ENCODE measurements at regions not wholly inside any gene's neighbourhood (a gene's known extent, or its start where the extent isn't known, plus 50 kb on each side); places are given as distances from the start of the nearest gene placed in this dataset.
"Not testable (repeated sequence)": the region's sequence is repeated elsewhere in the genome, so short reads cannot be mapped to it uniquely, and the experiment has no call there.

DNA sequence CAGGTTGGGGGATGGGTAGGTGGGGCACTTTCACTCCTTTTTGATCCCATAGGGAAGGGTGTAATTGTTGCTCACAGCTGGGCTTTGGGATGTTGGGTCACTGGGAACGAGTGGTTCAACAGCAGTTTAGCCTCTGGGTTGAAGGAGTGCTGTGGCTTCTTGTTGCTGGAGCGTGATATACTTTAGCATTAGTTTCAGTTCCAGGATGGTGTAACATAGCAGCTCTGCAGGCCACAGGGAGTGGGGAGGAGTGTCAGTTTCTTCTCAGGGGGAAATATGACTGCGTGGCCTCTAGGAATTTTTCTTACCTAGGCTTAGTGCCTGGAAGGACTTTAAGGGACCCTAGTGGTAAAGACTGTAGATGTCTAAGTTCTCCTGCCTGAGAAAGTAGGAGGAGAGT lies 1105.3 kb upstream of the TMPRSS15 start:
- no peak for DNase-seq (ENCODE audit: low read depth in 2 of 2)

GRCh38 chr21:19510057-19510456 lies 1106.5 kb upstream of the TMPRSS15 start:
- DNase-seq (ENCODE audit: low read depth in 2 of 2) = no peak

- DNase-seq (ENCODE audit: low read depth in 2 of 2) = no peak
Measured at GRCh38 chr21:19510653-19511052, 1107.1 kb upstream of the TMPRSS15 start.

DNA sequence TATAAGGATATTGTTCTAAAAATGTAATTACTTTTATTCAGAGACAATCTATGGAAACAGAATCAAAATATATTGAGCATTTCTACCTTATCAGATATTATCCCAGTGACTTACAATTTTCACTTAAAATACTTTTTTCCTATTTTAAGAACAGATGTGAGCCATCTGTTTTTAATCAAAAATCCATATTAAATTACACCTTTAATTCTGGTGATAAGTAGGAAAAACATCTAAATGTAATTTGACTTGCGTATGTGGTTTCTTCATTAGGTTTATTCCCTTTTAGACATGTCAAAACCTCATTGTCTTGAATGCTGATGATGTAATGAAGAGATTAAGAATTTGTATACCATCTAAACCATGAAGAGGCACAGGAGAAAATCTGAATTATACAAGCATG lies 1118.8 kb upstream of the TMPRSS15 start:
- DNase-seq (ENCODE audit: low read depth in 2 of 2) = no peak

- DNase-seq (ENCODE audit: low read depth in 2 of 2) = no peak
Measured at GRCh38 chr21:19523061-19523460, 1119.5 kb upstream of the TMPRSS15 start.

DNA sequence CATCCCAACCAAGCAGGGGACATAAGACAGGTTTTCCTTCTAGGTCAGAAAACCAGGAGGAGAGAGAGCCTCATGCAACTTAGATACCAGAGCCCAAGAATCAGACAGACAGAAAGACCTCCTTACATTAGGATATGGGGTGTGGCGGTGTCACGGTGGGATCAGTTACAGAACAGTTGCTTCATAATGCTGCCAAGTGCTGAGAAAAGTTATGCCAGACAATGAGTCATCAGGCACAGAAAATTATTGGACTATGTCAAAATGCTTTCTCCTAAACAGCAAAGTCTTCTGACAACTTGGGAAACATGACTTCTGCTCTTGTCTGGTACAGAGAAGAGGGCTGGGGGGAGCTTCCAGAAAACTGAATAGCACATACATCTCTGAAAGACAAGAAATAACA lies 1120.2 kb upstream of the TMPRSS15 start:
- no peak for DNase-seq (ENCODE audit: low read depth in 2 of 2)

DNA sequence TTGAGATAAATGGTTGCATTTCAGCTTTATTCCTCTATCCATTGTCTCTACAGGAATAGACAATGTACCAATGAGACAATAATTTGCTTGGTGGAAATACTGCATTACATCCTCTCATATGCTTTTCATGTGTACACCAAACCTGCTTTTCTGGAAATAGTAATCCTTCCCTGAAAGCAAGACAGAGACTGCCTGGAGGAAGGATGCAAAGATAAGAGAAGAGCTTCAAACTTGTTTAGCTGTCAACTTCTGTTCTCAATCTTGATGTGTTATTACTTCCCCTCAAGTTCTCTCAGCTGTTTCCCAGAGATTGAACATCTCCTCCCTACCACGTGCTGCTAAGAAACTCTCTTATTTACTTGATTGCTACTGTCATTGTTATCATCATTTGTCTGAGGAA lies 1125.4 kb upstream of the TMPRSS15 start:
- DNase-seq (ENCODE audit: low read depth in 2 of 2) = no peak

GRCh38 chr21:19535356-19535755 lies 1131.8 kb upstream of the TMPRSS15 start:
- DNase-seq (ENCODE audit: low read depth in 2 of 2) = no peak

DNA sequence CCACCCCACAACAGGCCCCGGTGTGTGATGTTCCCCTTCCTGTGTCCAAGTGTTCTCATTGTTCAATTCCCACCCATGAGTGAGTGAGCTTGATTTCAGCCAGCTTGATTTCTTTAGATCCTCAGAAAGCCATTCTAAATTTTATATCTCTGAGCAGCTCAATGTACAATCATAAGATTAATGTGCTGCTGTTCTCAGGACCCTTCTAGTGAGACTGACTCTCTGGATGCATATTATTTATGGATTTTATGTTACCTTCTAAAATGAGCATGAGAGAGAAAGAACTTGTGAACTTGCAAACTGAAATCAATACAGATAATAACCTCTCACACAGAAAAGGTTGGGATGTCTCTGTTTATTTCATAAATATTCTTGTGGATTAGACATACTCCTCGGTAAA lies 1133.5 kb upstream of the TMPRSS15 start:
- no peak for DNase-seq (ENCODE audit: low read depth in 2 of 2)

GRCh38 chr21:19540287-19540686 lies 1136.7 kb upstream of the TMPRSS15 start:
- no peak for DNase-seq (ENCODE audit: low read depth in 2 of 2)

DNA sequence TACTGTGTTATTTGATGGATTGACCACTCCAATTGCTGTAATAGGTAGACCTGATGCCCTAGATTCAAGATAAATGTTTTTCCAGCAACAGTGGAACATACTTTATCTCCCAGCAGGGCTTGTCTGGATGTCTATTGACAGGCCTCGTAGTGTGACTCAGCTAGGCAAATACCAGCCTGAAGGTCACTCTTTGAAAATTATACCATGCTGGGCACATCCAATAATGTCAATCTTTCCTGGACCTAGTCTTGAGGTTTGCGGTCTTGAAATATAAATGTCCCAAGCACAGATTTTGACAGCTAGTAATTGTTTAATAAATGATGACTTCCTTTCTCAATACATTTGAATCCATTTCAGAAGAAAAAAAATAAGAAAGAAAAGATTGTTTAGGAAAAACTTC lies 1138.0 kb upstream of the TMPRSS15 start:
- no peak for DNase-seq (ENCODE audit: low read depth in 2 of 2)

DNA sequence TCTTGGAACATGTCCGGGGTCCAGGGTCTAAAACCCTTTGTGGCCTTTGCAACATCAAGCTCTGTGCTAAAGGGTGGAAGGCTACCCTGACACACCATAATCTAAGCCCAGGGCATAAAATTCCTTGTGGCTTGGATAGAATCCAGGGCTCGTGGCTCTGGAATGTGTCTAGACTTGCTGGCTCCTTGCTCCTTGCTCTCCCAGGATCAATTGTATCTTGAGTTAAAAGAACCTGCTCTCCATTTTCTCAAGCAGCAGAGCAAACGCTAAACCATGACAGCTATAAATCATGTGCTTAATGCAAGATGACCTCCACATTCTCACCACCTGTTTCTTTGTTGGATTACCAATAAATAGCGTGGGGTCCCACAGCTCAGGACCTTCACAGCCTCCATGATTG lies 1140.9 kb upstream of the TMPRSS15 start:
- DNase-seq (ENCODE audit: low read depth in 2 of 2) = not testable (repeated sequence)

GRCh38 chr21:19547951-19548840 lies 1144.6 kb upstream of the TMPRSS15 start:
- DNase-seq (ENCODE audit: low read depth in 2 of 2) = no peak

GRCh38 chr21:19553919-19554615 lies 1150.5 kb upstream of the TMPRSS15 start:
- no peak for DNase-seq (ENCODE audit: low read depth in 2 of 2)

GRCh38 chr21:19557046-19557445 lies 1153.5 kb upstream of the TMPRSS15 start:
- no peak for DNase-seq (ENCODE audit: low read depth in 2 of 2)

DNA sequence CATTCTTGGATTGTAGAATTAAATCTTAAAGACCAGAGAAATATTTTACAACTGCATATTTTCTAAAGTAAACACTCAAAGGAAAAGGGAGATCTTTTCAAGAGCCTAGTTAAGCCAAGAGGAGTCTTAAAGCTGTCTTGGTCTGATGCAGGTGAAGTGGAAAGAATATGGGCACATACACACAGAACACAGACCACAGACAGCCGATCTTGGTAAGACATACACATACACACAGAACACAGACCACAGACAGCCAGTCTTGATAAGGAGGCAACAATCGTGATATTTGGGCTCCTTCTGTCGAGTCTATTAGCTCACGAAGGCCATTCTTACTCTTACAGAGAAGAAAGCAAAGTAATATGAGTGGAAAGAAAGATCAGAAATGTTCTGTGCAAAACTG lies 1153.9 kb upstream of the TMPRSS15 start:
- DNase-seq (ENCODE audit: low read depth in 2 of 2) = no peak

DNA sequence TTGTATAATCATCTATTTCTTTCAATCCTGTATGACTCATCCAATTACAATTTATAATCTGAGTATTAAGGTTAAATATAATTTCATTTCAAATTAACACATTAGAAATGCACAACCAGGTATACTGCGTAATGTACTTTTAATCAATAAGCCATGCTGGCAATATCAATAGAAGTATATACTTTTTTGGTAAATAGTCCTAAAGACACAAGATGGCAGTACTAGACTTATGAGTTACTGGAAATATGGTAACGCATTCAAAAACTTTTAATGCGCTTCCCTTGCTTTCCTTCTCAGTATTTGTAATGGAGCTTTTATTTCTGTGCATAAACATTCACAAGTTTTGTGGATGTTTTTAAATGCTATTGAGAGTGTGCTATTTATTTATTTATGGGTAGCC lies 1162.0 kb upstream of the TMPRSS15 start:
- DNase-seq (ENCODE audit: low read depth in 2 of 2) = no peak

GRCh38 chr21:19566975-19567374 lies 1163.4 kb upstream of the TMPRSS15 start:
- no peak for DNase-seq (ENCODE audit: low read depth in 2 of 2)

DNA sequence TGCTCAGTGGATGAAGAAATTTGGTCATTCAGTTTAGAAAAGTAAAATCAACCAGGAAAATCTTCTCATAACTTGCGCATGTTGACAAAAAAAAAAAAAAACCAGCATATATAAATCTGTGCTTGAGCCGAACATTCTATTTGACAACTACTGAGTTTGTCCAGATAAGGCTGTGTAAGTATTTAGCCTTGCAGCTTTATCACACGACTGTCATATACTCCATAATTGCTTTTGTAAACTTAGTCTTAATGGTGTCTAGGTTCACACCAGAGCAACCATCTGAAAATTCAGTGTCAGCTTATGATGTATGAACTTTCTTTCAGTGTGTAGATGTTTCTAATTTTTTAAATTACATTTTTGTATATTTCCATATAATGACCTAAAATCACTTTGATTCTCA lies 1173.8 kb upstream of the TMPRSS15 start:
- DNase-seq (ENCODE audit: low read depth in 2 of 2) = no peak

GRCh38 chr21:19590044-19590443 lies 1186.5 kb upstream of the TMPRSS15 start:
- DNase-seq (ENCODE audit: low read depth in 2 of 2) = no peak

GRCh38 chr21:19603011-19603593 lies 1199.5 kb upstream of the TMPRSS15 start:
- DNase-seq (ENCODE audit: low read depth in 2 of 2) = no peak

DNA sequence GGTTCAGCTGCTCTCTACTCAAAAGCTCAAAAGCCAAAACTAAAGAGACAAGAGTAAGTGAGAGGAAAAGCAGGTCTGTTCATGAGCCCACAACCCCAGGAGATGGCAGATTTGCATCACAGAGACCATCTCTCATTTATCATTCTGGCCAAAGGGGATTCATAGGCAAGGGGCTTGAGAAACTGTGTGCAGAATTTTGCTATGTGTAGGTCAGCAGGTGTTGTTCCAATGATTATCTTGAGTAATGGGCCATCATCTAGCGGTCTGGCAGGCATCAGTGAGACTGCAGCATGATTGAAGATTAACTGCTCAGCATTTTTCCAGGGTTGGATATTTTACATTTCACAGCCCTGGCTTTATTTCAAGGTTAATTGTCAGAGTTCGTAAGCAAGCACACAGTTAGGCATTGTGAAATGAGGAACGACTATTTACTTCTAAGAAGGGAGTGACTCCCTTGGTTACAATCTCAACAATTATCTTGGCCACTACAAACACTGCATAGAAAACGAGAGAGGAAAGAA lies 1204.6 kb upstream of the TMPRSS15 start:
- DNase-seq (ENCODE audit: low read depth in 2 of 2) = no peak

GRCh38 chr21:19609611-19610010 lies 1206.0 kb upstream of the TMPRSS15 start:
- DNase-seq (ENCODE audit: low read depth in 2 of 2) = no peak
